Epithelial cell of proximal tubule (primary cell): ENCODE measurements at regions not wholly inside any gene's neighbourhood (a gene's known extent, or its start where the extent isn't known, plus 50 kb on each side); places are given as distances from the start of the nearest gene placed in this dataset.

Experiments used
- DNase-seq: peaks from one replicate; pipeline ENCODE4 v3.0.0-alpha.2; 2011; ENCODE audit warnings: low read depth
- H3K4me3 ChIP-seq: 2 replicates; pipeline ENCODE4 v1.5.1; 2011; ENCODE audit warnings: low read depth, mild to moderate bottlenecking, low read length
- CTCF ChIP-seq: conservative IDR thresholded peaks from 2 replicates; pipeline ENCODE4 v1.5.1; 2012; ENCODE audit warnings: low read depth, mild to moderate bottlenecking, low read length

- no peak for TF ChIP-seq CTCF
- DNase-seq, result no peak
- H3K4me3 ChIP-seq, result no peak overlapping the region
Measured at GRCh38 chr1:70536708-70537366, 125.8 kb downstream of the CTH start.

GRCh38 chr1:70537788-70538187 lies 126.7 kb downstream of the CTH start:
- DNase-seq, result no peak
- no peak for TF ChIP-seq CTCF
- no peak overlapping the region for H3K4me3 ChIP-seq

GRCh38 chr1:70542030-70542429 lies 131.0 kb downstream of the CTH start:
- H3K4me3 ChIP-seq, result no peak overlapping the region
- DNase-seq, result no peak
- no peak for TF ChIP-seq CTCF

GRCh38 chr1:70542856-70543255 lies 131.8 kb downstream of the CTH start:
- TF ChIP-seq CTCF, result no peak
- no peak for DNase-seq
- no peak overlapping the region for H3K4me3 ChIP-seq

GRCh38 chr1:70546726-70547125 lies 135.7 kb downstream of the CTH start:
- DNase-seq, result no peak
- H3K4me3 ChIP-seq, result no peak overlapping the region
- no peak for TF ChIP-seq CTCF

- H3K4me3 ChIP-seq, result no peak overlapping the region
- no peak for DNase-seq
- no peak for TF ChIP-seq CTCF
Measured at GRCh38 chr1:70552662-70553566, 141.8 kb downstream of the CTH start.
